NCI-H446 treated with DMSO at 0.1 percent for 48 hours (cell line): ENCODE measurements at regions not wholly inside any gene's neighbourhood (a gene's known extent, or its start where the extent isn't known, plus 50 kb on each side); places are given as distances from the start of the nearest gene placed in this dataset.

Experiments used
- DNase-seq: peaks from one replicate; lab custom pipeline; 2025; lab: John Stamatoyannopoulos, UW

- no peak for DNase-seq
These were observed 647.6 kb upstream of the PKDCC start for GRCh38 chr2:41400088-41400665.

GRCh38 chr2:41405441-41405840 lies 642.4 kb upstream of the PKDCC start:
- DNase-seq: no peak

DNA sequence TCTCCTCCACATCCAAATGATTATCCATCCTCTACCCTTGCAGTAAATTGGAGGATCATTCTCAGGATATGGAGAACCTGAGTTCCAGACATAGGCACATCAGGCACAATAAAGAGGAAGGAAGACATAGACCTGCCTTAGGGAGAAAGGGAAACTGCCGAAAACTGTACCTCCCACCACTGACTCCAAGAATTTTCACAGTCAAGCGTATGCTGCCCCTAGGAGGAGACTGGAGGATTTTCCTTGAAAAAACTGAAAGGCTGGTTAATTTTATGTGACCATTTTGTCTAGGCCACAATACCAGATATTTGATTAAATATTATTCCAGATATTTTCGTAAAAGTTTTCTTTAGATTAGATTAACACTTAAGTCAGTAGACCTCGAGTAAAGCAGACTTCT lies 638.5 kb upstream of the PKDCC start:
- DNase-seq: no peak

GRCh38 chr2:41410011-41410410 lies 637.8 kb upstream of the PKDCC start:
- DNase-seq: no peak

GRCh38 chr2:41413813-41414485 lies 633.9 kb upstream of the PKDCC start:
- DNase-seq: no peak

GRCh38 chr2:41414486-41415230 lies 633.2 kb upstream of the PKDCC start:
- DNase-seq: peak; percentile 12

- no peak for DNase-seq
These were observed 630.3 kb upstream of the PKDCC start for GRCh38 chr2:41417511-41417910.

DNA sequence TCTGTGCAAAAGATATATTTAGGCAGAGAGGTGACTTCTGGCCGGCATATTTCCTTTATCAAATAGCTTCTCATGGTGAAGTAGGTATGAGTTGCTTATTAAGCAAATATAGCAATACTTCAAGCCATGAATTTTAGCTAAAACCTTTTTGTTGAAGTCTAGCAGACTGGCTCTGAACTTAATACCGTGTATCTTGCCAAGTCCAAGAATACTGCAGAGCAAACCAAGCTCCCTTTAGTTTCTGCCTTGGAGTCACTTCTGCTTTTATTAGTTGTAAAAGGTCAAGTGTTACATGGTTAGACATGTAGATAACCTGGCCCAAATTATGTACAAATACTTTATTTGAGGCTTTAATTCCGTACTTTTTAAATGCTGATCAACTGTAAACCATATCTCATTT lies 627.6 kb upstream of the PKDCC start:
- no peak for DNase-seq

DNA sequence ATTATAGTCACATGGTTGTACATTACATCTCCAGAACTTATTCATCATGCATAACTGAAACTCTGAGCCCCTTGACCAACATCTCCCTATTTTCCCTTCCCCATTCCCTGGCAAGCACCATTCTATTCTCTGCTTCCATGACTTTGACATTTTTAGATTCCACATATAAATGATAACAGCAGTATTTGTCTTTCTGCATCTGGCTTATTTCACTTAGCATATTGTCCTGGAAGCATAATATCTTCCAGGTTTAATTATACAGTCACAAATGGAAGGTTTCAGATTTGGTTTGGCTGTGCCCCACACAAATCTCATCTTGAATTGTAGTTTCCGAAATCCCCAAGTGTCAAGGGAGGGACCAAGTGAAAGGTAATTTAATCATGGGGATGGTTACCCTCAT lies 626.9 kb upstream of the PKDCC start:
- no peak for DNase-seq

GRCh38 chr2:41431756-41432155 lies 616.1 kb upstream of the PKDCC start:
- DNase-seq: no peak

DNA sequence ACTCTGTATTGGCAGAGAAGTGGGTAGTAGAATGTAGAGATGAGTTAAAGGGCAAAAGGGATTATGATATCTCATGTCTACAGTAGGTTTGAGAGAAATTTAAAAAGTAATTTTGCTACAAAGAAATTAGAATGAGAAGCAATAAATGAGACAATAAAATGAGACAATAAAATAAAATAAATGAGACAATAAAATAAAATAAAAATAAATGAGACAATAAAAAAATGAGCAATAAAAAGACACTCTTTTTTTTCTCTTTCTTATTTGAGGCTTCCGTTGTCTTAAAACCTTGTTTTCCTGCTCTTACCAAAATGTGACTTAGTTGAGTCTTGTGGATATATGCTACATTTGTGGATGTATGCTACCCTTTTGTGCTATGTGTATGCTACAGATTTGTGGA lies 615.4 kb upstream of the PKDCC start:
- no peak for DNase-seq

GRCh38 chr2:41434991-41435390 lies 612.8 kb upstream of the PKDCC start:
- no peak for DNase-seq

- DNase-seq: no peak
These were observed 605.9 kb upstream of the PKDCC start for GRCh38 chr2:41441958-41442357.

- DNase-seq: no peak
These were observed 602.0 kb upstream of the PKDCC start for GRCh38 chr2:41445865-41446264.

- DNase-seq: no peak
These were observed 601.6 kb upstream of the PKDCC start for GRCh38 chr2:41446266-41446665.

GRCh38 chr2:41448221-41448620 lies 599.6 kb upstream of the PKDCC start:
- no peak for DNase-seq

DNA sequence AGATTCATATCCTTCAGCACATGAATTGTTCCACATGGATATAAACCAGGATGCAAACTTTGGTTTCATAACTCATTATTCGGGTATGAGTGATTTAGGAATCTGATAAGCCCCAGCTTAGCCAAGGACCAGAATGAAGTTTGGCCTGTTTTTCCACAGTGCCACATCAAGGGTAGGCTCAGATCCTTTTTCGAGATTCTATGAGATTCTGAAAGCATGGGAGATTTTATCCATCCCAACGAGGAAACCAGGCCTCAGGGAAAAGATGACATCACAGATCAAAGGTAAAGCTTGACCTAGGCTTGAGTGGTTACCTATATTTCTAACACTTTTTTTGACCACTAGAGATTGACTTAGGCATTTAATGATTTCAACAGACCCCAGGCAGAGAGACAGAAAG lies 590.8 kb upstream of the PKDCC start:
- no peak for DNase-seq

GRCh38 chr2:41460661-41461060 lies 587.2 kb upstream of the PKDCC start:
- DNase-seq: no peak

GRCh38 chr2:41464395-41464794 lies 583.4 kb upstream of the PKDCC start:
- no peak for DNase-seq

GRCh38 chr2:41475959-41476358 lies 571.9 kb upstream of the PKDCC start:
- DNase-seq: no peak

- no peak for DNase-seq
These were observed 565.2 kb upstream of the PKDCC start for GRCh38 chr2:41482659-41483058.

DNA sequence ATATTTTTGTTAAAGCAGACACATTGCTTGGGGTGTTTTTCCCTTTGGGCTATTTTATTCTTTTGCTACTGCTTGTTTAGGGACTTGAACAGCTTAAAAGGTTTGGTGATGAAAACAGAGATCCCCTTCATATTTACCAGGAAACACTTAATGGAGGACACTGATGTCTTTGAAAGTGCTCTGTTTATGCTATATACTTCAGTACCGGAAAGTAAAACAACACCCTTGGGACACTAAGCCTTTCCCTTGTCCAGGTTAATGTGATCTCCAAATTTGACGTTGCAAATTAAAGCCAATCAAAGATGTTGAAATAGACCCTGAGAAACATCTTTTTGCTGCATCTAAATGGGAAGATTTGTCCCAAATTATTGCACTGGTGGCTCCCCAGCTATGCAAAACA lies 564.6 kb upstream of the PKDCC start:
- no peak for DNase-seq
